Keratinocyte (primary cell): ENCODE measurements at regions not wholly inside any gene's neighbourhood (a gene's known extent, or its start where the extent isn't known, plus 50 kb on each side); places are given as distances from the start of the nearest gene placed in this dataset.

ENCODE experiments used
- DNase-seq: peaks from one replicate; pipeline ENCODE4 v3.0.0-alpha.2; 2011; ENCODE audit warnings: low read depth, missing footprints, low spot score
- FAIRE-seq: peaks from 2 replicates; lab custom pipeline; 2011; peaks lifted over from hg19 to GRCh38; lab: Jason Lieb, UNC
- H2AFZ ChIP-seq: 2 replicates; pipeline ENCODE4 v1.6.0; 2012; ENCODE audit warnings: low read length, control low read depth, inconsistent platforms; ENCODE audit not compliant: control insufficient read depth
- H3K27ac ChIP-seq: 2 replicates; pipeline ENCODE4 v1.5.1; 2011; ENCODE audit warnings: low read length; ENCODE audit not compliant: control insufficient read depth, insufficient read depth
- H3K27me3 ChIP-seq: 3 replicates; pipeline ENCODE4 v1.6.0; 2011; ENCODE audit warnings: low read length; ENCODE audit not compliant: control insufficient read depth, insufficient read depth; ENCODE audit errors: extremely low read depth
- H3K36me3 ChIP-seq, 2 experiments: 2 replicates in 1 of 2; 3 replicates in 1 of 2; pipeline ENCODE4 v1.5.1; 2011; ENCODE audit warnings: low read length in 2 of 2, mild to moderate bottlenecking in 1 of 2; ENCODE audit not compliant: control insufficient read depth in 2 of 2, insufficient read depth in 2 of 2; ENCODE audit errors: extremely low read depth in 1 of 2
- H3K4me1 ChIP-seq: 3 replicates; pipeline ENCODE4 v1.5.1; 2011; ENCODE audit warnings: low read length; ENCODE audit not compliant: control insufficient read depth, insufficient read depth; ENCODE audit errors: extremely low read depth
- H3K4me2 ChIP-seq: 3 replicates; pipeline ENCODE4 v1.6.0; 2011; ENCODE audit warnings: low read depth, low read length; ENCODE audit not compliant: control insufficient read depth, insufficient read depth; ENCODE audit errors: extremely low read depth
- H3K4me3 ChIP-seq, 3 experiments: fragments of 200-600 bp in 1 of 3; sonication (generic) in 1 of 3; 2 replicates in 2 of 3; 3 replicates in 1 of 3; pipeline ENCODE4 v1.5.1; 2011 to 2016; ENCODE audit warnings: low read length in 3 of 3, mild to moderate bottlenecking in 3 of 3, control low read depth in 2 of 3, inconsistent platforms in 1 of 3, low read depth in 1 of 3, mixed read lengths in 1 of 3, mixed run types in 1 of 3, moderate library complexity in 1 of 3; ENCODE audit not compliant: control insufficient read depth in 2 of 3, insufficient read depth in 2 of 3; ENCODE audit errors: extremely low read depth in 1 of 3
- H3K79me2 ChIP-seq: 2 replicates; pipeline ENCODE4 v1.6.0; 2012; ENCODE audit warnings: low read length; ENCODE audit not compliant: control insufficient read depth, insufficient read depth
- H3K9ac ChIP-seq: 3 replicates; pipeline ENCODE4 v1.6.0; 2011; ENCODE audit warnings: low read length; ENCODE audit not compliant: control insufficient read depth, insufficient read depth; ENCODE audit errors: extremely low read depth
- H3K9me1 ChIP-seq: 3 replicates; pipeline ENCODE4 v1.6.0; 2011; ENCODE audit warnings: low read length; ENCODE audit not compliant: control insufficient read depth, insufficient read depth; ENCODE audit errors: extremely low read depth
- H3K9me3 ChIP-seq: 2 replicates; pipeline ENCODE4 v1.5.1; 2012; ENCODE audit warnings: low read depth, low read length; ENCODE audit not compliant: control insufficient read depth
- H4K20me1 ChIP-seq: 3 replicates; pipeline ENCODE4 v1.6.0; 2011; ENCODE audit warnings: low read length; ENCODE audit not compliant: control insufficient read depth, insufficient read depth; ENCODE audit errors: extremely low read depth
- CTCF ChIP-seq, 3 experiments: IDR thresholded peaks in 1 of 3; conservative IDR thresholded peaks in 1 of 3; optimal IDR thresholded peaks in 1 of 3; 2 replicates in 2 of 3; 3 replicates in 1 of 3; pipeline versions ENCODE3 to v1.5.1; 2011; ENCODE audit warnings: low read length in 3 of 3, mild to moderate bottlenecking in 3 of 3, moderate library complexity in 2 of 3, control low read depth in 1 of 3, inconsistent platforms in 1 of 3; ENCODE audit not compliant: insufficient read depth in 2 of 3; ENCODE audit errors: extremely low read depth in 1 of 3
- EZH2 ChIP-seq: IDR thresholded peaks from one replicate; pipeline ENCODE4 v1.6.1; 2012; ENCODE audit warnings: inconsistent platforms, mild to moderate bottlenecking, low read length, moderate library complexity
- dilution Hi-C: fragments of 300-500 bp; cut with MboI; formaldehyde crosslinking; loops from one replicate; pipeline ENCODE4 v1.7.0; 2020; ENCODE audit warnings: low sequenced_read_pairs; ENCODE audit not compliant: extremely low pct_ligation_motif_present

- H3K9me3 ChIP-seq, result no peaks in the 10 kb centered on the region
- no peak overlapping the region for H2AFZ ChIP-seq
- no peaks in the 10 kb centered on the region for H3K27me3 ChIP-seq
- no peak overlapping the region for H3K27ac ChIP-seq
- FAIRE-seq, result no peak
- no peaks in the 10 kb centered on the region for H3K36me3 ChIP-seq
- TF ChIP-seq EZH2, result no peak
- no peak for TF ChIP-seq CTCF (optimal IDR thresholded peaks at IDR 0.05 in 1 of 3, IDR thresholded peaks at IDR 0.05 in 1 of 3, conservative IDR thresholded peaks at IDR 0.05 in 1 of 3; ENCODE audit: extremely low read depth in 1 of 3, insufficient read depth in 2 of 3, low read length in 3 of 3)
- H3K4me3 ChIP-seq, result no peak overlapping the region
- no peaks in the 10 kb centered on the region for H3K9me1 ChIP-seq
- no peak overlapping the region for H3K9ac ChIP-seq
- no peak overlapping the region for H3K4me2 ChIP-seq
- H3K79me2 ChIP-seq, result no peaks in the 10 kb centered on the region
- H3K4me1 ChIP-seq, result no peaks in the 10 kb centered on the region
- dilution Hi-C loops, result no loop called here
- no peaks in the 10 kb centered on the region for H4K20me1 ChIP-seq
- no peak for DNase-seq
Measured at GRCh38 chr6:81085431-81085790, 667.1 kb downstream of the TENT5A start.

GRCh38 chr6:81084776-81085430 lies 667.6 kb downstream of the TENT5A start:
- H2AFZ ChIP-seq, result no peak overlapping the region
- H3K9me3 ChIP-seq, result no peaks in the 10 kb centered on the region
- H3K36me3 ChIP-seq, result no peaks in the 10 kb centered on the region
- no peak for TF ChIP-seq EZH2
- no peak for TF ChIP-seq CTCF (optimal IDR thresholded peaks at IDR 0.05 in 1 of 3, IDR thresholded peaks at IDR 0.05 in 1 of 3, conservative IDR thresholded peaks at IDR 0.05 in 1 of 3; ENCODE audit: extremely low read depth in 1 of 3, insufficient read depth in 2 of 3, low read length in 3 of 3)
- no peak overlapping the region for H3K9ac ChIP-seq
- H3K27ac ChIP-seq, result no peak overlapping the region
- no peak overlapping the region for H3K4me3 ChIP-seq
- FAIRE-seq (no peak), DNase-seq (no peak)
- dilution Hi-C loops, result no loop called here
- no peaks in the 10 kb centered on the region for H3K9me1 ChIP-seq
- H3K4me1 ChIP-seq, result no peaks in the 10 kb centered on the region
- H4K20me1 ChIP-seq, result no peaks in the 10 kb centered on the region
- no peaks in the 10 kb centered on the region for H3K79me2 ChIP-seq
- no peak overlapping the region for H3K4me2 ChIP-seq
- H3K27me3 ChIP-seq, result no peaks in the 10 kb centered on the region
